HepG2 (cell line): ENCODE measurements at regions not wholly inside any gene's neighbourhood (a gene's known extent, or its start where the extent isn't known, plus 50 kb on each side); places are given as distances from the start of the nearest gene placed in this dataset.

Experiments
- ATAC-seq: fragments of 200-7000 bp; cut with Tn5 transposase; 3 replicates; pipeline ENCODE4 v1.9.1; 2020; ENCODE audit warnings: mild to moderate bottlenecking, moderate library complexity
- BruUV-seq: library from RNA; stranded (reverse); fragments of 400-500 nt; replicated peaks from 2 replicates; lab custom pipeline; 2021; lab: Mats Ljungman, UMichigan
- CTCF ChIA-PET: fragments of 300-600 bp; formaldehyde crosslinking; extraction: SDS; loops from one replicate; lab custom pipeline; 2021; ENCODE audit warnings: low total read pairs, inconsistent platforms, low intra/inter-chr PET ratio; lab: Yijun Ruan, JAX
- POLR2A ChIA-PET: fragments of 350-600 bp; sonication (Branson Sonifier 250); formaldehyde crosslinking; loops from one replicate; lab custom pipeline; 2020; ENCODE audit warnings: antibody characterized with exemption, inconsistent platforms; lab: Yijun Ruan, JAX
- DNase-seq: peaks from one replicate; pipeline ENCODE4 v3.0.0-alpha.2; 2015; ENCODE audit warnings: low spot score
- FAIRE-seq: peaks from 3 replicates; lab custom pipeline; 2011; peaks lifted over from hg19 to GRCh38; lab: Jason Lieb, UNC
- H2AFZ ChIP-seq: one replicate; pipeline ENCODE4 v1.6.1; 2011; ENCODE audit warnings: low read length, inconsistent platforms
- H3K27ac ChIP-seq: fragments of 300-600 bp; 3 replicates; pipeline ENCODE4 v1.8.0; 2011; ENCODE audit warnings: mixed run types, mild to moderate bottlenecking, mixed read lengths, low read length, inconsistent platforms; ENCODE audit not compliant: insufficient read depth; ENCODE audit errors: extremely low read length
- H3K27me3 ChIP-seq, 2 experiments: fragments of 200-600 bp in 1 of 2; 2 replicates in 1 of 2; 3 replicates in 1 of 2; pipeline versions ENCODE4 v1.6.0 to v1.8.0; 2011; ENCODE audit warnings: low read length in 2 of 2, mild to moderate bottlenecking in 2 of 2, moderate library complexity in 2 of 2, inconsistent platforms in 1 of 2; ENCODE audit not compliant: insufficient read depth in 2 of 2, control insufficient read depth in 1 of 2
- H3K36me3 ChIP-seq, 2 experiments: fragments of 200-600 bp in 1 of 2; replicated peaks in 1 of 2; 2 replicates in 1 of 2; 3 replicates in 1 of 2; pipeline versions ENCODE4 v1.5.1 to v1.8.0; 2011; ENCODE audit warnings: low read length in 2 of 2, inconsistent platforms in 1 of 2; ENCODE audit not compliant: insufficient read depth in 2 of 2, control insufficient read depth in 1 of 2
- H3K4me1 ChIP-seq: 2 replicates; pipeline ENCODE4 v1.5.1; 2012; ENCODE audit warnings: low read length, inconsistent platforms; ENCODE audit not compliant: insufficient read depth
- H3K4me2 ChIP-seq: 2 replicates; pipeline ENCODE4 v1.6.0; 2011; ENCODE audit warnings: low read depth, low read length, inconsistent platforms
- H3K4me3 ChIP-seq, 3 experiments: fragments of 200-600 bp in 1 of 3; sonication (generic), shearing (Covaris generic) in 1 of 3; replicated peaks in 1 of 3; 2 replicates each; pipeline ENCODE4 v1.5.1; 2011 to 2016; ENCODE audit warnings: low read length in 3 of 3, inconsistent platforms in 2 of 3, low read depth in 2 of 3, mild to moderate bottlenecking in 2 of 3, control low read depth in 1 of 3, mixed read lengths in 1 of 3; ENCODE audit not compliant: insufficient read depth in 1 of 3
- H3K79me2 ChIP-seq: one replicate; pipeline ENCODE4 v1.6.1; 2011; ENCODE audit warnings: low read length, inconsistent platforms; ENCODE audit not compliant: insufficient read depth
- H3K9ac ChIP-seq: 2 replicates; pipeline ENCODE4 v1.6.0; 2011; ENCODE audit warnings: mild to moderate bottlenecking, low read depth, low read length, inconsistent platforms; ENCODE audit not compliant: insufficient read depth
- H3K9me3 ChIP-seq: 2 replicates; pipeline ENCODE4 v1.5.1; 2012; ENCODE audit warnings: mild to moderate bottlenecking, low read length
- H4K20me1 ChIP-seq: 2 replicates; pipeline ENCODE4 v1.6.0; 2011; ENCODE audit warnings: inconsistent platforms, mild to moderate bottlenecking, low read length, moderate library complexity; ENCODE audit not compliant: insufficient read depth
- AHR ChIP-seq: IDR thresholded peaks from 2 replicates; pipeline ENCODE4 v1.6.1; 2018; ENCODE audit warnings: missing genetic modification reagents, missing compliant biosample characterization
- CREM ChIP-seq, 2 experiments: sonication (generic) in 1 of 2; formaldehyde crosslinking in 1 of 2; IDR thresholded peaks; 2 replicates each; pipeline versions ENCODE4 v1.4.0 to v1.6.1; 2016 to 2020; ENCODE audit warnings: antibody characterized with exemption in 1 of 2, mild to moderate bottlenecking in 1 of 2, missing genetic modification reagents in 1 of 2
- DR1 ChIP-seq: sonication (generic); formaldehyde crosslinking; IDR thresholded peaks from 2 replicates; pipeline ENCODE4 v1.8.0; 2021; ENCODE audit warnings: mild to moderate bottlenecking, missing genetic modification reagents, inconsistent platforms
- FOXJ3 ChIP-seq: sonication (generic); formaldehyde crosslinking; IDR thresholded peaks from 2 replicates; pipeline ENCODE4 v1.4.0; 2020; ENCODE audit warnings: missing genetic modification reagents, mild to moderate bottlenecking, borderline replicate concordance
- KLF9 ChIP-seq: IDR thresholded peaks from 2 replicates; pipeline ENCODE4 v1.6.1; 2016; ENCODE audit warnings: low read depth
- MXD3 ChIP-seq: IDR thresholded peaks from 2 replicates; pipeline ENCODE4 v1.6.1; 2016; ENCODE audit warnings: mild to moderate bottlenecking, missing biosample characterization, missing genetic modification reagents
- ZBTB37 ChIP-seq: sonication (generic); formaldehyde crosslinking; IDR thresholded peaks from 2 replicates; pipeline ENCODE4 v1.4.0; 2020; ENCODE audit warnings: mild to moderate bottlenecking, missing genetic modification reagents
- ZNF30 ChIP-seq: sonication (generic); formaldehyde crosslinking; IDR thresholded peaks from 2 replicates; pipeline ENCODE4 v1.5.0; 2020; ENCODE audit warnings: mild to moderate bottlenecking, missing genetic modification reagents
- ZNF362 ChIP-seq: sonication (generic); formaldehyde crosslinking; IDR thresholded peaks from 2 replicates; pipeline ENCODE4 v1.4.0; 2020; ENCODE audit warnings: missing genetic modification reagents, mild to moderate bottlenecking, borderline replicate concordance
- ZNF558 ChIP-seq: sonication (generic); formaldehyde crosslinking; IDR thresholded peaks from 2 replicates; pipeline ENCODE4 v1.9.0; 2022; ENCODE audit warnings: mild to moderate bottlenecking, missing genetic modification reagents, borderline replicate concordance
- WGBS: methylation state at CpG from one replicate; pipeline ENCODE4 v1.1.6; 2017; ENCODE audit warnings: low lambda C conversion rate; 5-methylcytosine and 5-hydroxymethylcytosine counted together
- in situ Hi-C: cut with HindIII; loops from 2 replicates; pipeline ENCODE4 v1.10.0; 2017; ENCODE audit warnings: low pct_unique_long_range_greater_than_20kb; ENCODE audit not compliant: extremely low pct_ligation_motif_present
- intact Hi-C: fragments of 100-400 bp; cut with micrococcal nuclease; formaldehyde crosslinking; loops from one replicate; pipeline ENCODE4 v1.10.0; 2022; ENCODE audit not compliant: unreplicated experiment

GRCh38 chr12:131403676-131404075, 307.2 kb upstream of the SFSWAP start:
- no peaks in the 10 kb centered on the region for H4K20me1 ChIP-seq
- no peaks in the 10 kb centered on the region for H3K79me2 ChIP-seq
- DNase-seq = no peak
- H3K9ac ChIP-seq = no peak overlapping the region
- no peak overlapping the region for H2AFZ ChIP-seq
- H3K4me3 ChIP-seq = no peak overlapping the region
- H3K4me2 ChIP-seq = no peak overlapping the region
- intact Hi-C loops (loop anchor here (5.0 kb wide), 1 partner anchor 136 kb away; no protein-coding TSS in a partner anchor), in situ Hi-C loops (loop anchor here (5.0 kb wide), 1 partner anchor 136 kb away; no protein-coding TSS in a partner anchor)
- H3K27me3 ChIP-seq = no peaks in the 10 kb centered on the region; a peak in 1 of 5 replicates
- H3K27ac ChIP-seq = no peak overlapping the region
- no peaks in the 10 kb centered on the region for H3K4me1 ChIP-seq
- 20% methylated on average over 2 of the region's 6 CpGs for WGBS
- TF ChIP-seq ZNF30 (CRISPR knock-in tag) (no peak), FOXJ3 (no peak), ZBTB37 (CRISPR knock-in tag) (no peak), ZNF558 (CRISPR knock-in tag) (no peak), DR1 (CRISPR knock-in tag) (no peak), AHR (no peak), ZNF362 (CRISPR knock-in tag) (no peak), KLF9 (CRISPR knock-in tag) (no peak), MXD3 (CRISPR knock-in tag) (no peak), CREM (IDR thresholded peaks at IDR 0.05) (no peak), CREM (CRISPR knock-in tag; IDR thresholded peaks at IDR 0.05) (no peak)
- ATAC-seq = no peak
- ChIA-PET POLR2A (no interaction called here), CTCF (no interaction called here)
- H3K9me3 ChIP-seq = peaks cover 8% of the 10 kb centered on the region; the same call in 1 of the 2 replicates
- BruUV-seq = no TSS peak
- FAIRE-seq = no peak
- H3K36me3 ChIP-seq = no peaks in the 10 kb centered on the region
